ENCODE measurements at regions not wholly inside any gene's neighbourhood (a gene's known extent, or its start where the extent isn't known, plus 50 kb on each side); places are given as distances from the start of the nearest gene placed in this dataset.
"Not testable (repeated sequence)": the region's sequence is repeated elsewhere in the genome, so short reads cannot be mapped to it uniquely, and the experiment has no call there.

DNA sequence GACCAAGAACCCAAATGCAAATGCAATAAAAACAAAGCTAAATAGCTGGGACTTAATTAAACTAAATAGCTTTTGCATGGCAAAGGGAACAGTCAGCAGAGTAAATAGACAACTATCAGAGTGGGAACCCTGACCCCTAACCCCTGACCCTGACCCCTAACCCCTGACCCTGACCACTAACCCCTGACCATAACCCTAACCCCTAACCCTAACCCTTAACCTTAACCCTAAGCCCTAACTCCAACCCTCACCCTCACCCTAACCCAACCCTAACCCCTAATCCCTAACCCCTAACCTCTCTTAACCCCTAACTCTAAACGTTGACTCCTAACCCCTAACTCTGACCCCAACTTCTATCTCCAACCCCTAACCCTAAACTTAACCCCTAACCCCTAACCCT lies 3014.3 kb upstream of the TEKT4 start:
- TF ChIP-seq CTCF (IDR thresholded peaks at IDR 0.05; ENCODE audit: low read depth, low read length, poor library complexity, severe bottlenecking); EZH2phosphoT487 (IDR thresholded peaks at IDR 0.05; ENCODE audit: borderline replicate concordance, low read length): not testable (repeated sequence)

Data from DOHH2 (cell line).